Activated CD4-positive, alpha-beta T cell treated with anti-CD3 and anti-CD28 coated beads, Interleukin-2, amount 50 U/mL, for 4 hours (primary cell): ENCODE measurements at regions not wholly inside any gene's neighbourhood (a gene's known extent, or its start where the extent isn't known, plus 50 kb on each side); places are given as distances from the start of the nearest gene placed in this dataset.

Source experiments
- DNase-seq, 2 experiments: peaks; one replicate each; pipeline ENCODE4 v3.0.0-alpha.2; 2020

- DNase-seq, result no peak
Observed at GRCh38 chr16:9484426-9484825, 393.0 kb downstream of the HAPSTR1 start.

GRCh38 chr16:9484881-9485280, 393.4 kb downstream of the HAPSTR1 start:
- no peak for DNase-seq

GRCh38 chr16:9489835-9490467, 398.5 kb downstream of the HAPSTR1 start:
- DNase-seq, result no peak

- no peak for DNase-seq
Observed at GRCh38 chr16:9495824-9496223, 404.4 kb downstream of the HAPSTR1 start.

GRCh38 chr16:9497750-9498149, 406.3 kb downstream of the HAPSTR1 start:
- no peak for DNase-seq

DNA sequence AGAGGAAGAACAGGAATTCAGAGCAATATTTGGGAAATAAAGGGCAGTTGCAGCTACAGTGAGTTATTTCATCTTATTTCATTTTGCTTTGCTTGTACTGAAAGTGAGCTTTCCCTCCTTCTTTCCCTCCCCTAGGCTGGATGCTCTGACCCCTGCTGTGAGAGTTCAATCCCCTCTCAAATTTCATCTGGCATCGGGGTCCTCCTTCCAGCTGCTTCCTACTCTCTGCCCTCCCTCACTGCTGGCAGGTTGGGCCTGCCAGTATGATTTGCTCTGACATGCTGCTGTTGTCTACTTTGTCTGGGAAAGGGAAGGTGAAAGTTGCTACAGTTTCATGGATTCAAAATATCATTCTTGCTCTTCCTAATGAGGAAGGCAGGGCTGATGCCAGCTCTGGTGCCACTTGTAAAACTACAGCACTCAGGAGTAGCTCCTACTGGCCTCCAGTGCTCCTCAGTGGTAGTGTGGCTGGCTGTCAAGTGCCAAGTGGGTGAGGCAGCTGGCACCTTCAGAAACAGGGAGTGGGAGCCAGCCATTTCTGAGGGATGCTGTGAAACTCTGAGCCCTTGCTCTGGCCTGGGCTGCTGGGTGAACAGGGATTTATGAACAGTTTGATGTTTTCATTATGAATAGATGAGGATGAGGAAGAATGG, 408.6 kb downstream of the HAPSTR1 start:
- no peak for DNase-seq

DNA sequence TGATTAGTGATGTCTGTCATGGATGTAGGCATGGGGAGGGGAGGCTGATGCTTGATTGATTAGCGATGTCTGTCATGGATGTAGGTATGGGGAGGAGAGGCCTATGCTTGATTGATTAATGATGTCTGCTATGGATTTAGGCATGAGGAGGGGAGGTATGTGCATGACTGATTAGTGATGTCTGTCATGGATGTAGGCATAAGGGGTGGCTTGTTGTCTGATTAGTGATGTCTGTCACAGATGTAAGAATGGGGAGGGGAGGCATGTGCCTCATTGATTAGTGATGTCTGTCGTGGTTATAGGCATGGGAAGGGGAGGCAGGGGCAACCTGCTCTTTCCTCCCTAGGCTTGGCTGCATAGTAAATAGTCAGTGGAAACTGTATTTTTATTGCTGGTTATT, 409.4 kb downstream of the HAPSTR1 start:
- no peak for DNase-seq

- DNase-seq, result no peak
Observed at GRCh38 chr16:9503251-9503984, 412.0 kb downstream of the HAPSTR1 start.

DNA sequence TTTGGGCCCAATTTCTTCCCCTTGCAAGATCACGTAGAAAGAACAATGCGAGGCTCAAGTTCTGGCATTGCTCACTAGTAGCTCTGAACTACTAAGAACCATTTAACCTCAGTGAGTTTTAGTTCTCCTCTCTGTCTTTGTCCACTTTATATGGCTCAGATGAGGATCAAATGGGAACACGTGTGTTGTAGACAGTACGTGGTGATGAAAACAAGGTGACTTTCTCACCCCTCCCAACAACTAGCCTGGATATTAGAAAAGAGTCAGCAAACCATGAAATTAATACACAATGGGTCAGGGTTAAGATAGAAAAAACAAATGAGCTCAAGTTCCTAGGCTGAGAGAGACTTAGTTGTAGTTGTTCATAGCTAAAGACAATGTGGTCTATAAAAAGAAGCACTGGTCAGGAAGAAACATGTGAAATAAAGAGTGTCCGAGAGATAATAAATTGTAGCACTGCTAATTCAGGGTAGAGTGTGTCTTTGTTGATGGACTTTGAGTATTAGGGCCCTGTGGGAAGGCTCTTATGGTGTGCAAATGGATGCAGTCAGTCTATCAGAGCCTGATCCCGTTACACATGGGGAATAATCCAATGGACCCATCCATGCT, 417.0 kb downstream of the HAPSTR1 start:
- no peak for DNase-seq

DNA sequence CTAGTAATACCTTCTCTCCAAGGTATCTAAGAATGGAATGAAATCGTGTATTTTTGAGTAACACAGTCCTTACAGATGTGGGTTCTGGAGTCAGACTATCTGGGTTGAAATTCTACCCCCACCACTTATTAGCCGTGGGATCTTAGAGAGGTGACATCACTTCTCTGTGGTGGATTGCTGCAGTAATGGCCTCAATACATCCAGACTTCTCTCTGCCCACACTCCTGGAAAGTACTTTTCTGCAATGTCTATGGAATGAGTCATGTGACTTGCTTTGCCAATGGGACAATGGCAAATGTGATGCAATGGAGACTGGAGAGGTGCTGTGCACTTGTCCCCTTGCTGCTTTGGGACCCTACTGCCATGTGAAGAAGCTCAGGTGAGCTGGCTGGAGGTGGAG, 418.2 kb downstream of the HAPSTR1 start:
- no peak for DNase-seq

GRCh38 chr16:9511389-9511788, 419.9 kb downstream of the HAPSTR1 start:
- no peak for DNase-seq

- no peak for DNase-seq
Observed at GRCh38 chr16:9516444-9516843, 425.0 kb downstream of the HAPSTR1 start.

GRCh38 chr16:9518051-9518450, 426.6 kb downstream of the HAPSTR1 start:
- DNase-seq, result no peak

DNA sequence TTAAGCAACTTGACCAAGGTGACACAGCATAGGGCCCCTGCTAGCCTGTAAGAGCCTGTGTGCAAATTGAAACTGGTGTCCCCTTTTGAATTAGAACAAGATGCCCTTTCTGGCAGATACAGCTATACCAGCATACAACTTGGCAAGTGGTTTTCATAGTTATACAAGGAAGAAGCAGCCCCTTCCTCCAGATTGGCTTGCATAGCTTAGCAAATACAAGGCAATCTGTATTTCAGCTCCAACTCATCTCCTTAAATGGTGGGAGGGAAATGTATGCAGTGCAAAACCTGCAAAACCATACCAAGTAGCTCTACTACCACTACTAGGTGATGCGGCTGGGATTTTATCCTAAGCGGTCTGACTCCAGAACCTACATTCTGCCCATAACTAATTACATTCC, 427.1 kb downstream of the HAPSTR1 start:
- no peak for DNase-seq

GRCh38 chr16:9521749-9522370, 430.4 kb downstream of the HAPSTR1 start:
- DNase-seq, result no peak

GRCh38 chr16:9522614-9523013, 431.2 kb downstream of the HAPSTR1 start:
- DNase-seq, result no peak

- DNase-seq, result no peak
Observed at GRCh38 chr16:9523994-9524393, 432.6 kb downstream of the HAPSTR1 start.

- no peak for DNase-seq
Observed at GRCh38 chr16:9525037-9525436, 433.6 kb downstream of the HAPSTR1 start.

DNA sequence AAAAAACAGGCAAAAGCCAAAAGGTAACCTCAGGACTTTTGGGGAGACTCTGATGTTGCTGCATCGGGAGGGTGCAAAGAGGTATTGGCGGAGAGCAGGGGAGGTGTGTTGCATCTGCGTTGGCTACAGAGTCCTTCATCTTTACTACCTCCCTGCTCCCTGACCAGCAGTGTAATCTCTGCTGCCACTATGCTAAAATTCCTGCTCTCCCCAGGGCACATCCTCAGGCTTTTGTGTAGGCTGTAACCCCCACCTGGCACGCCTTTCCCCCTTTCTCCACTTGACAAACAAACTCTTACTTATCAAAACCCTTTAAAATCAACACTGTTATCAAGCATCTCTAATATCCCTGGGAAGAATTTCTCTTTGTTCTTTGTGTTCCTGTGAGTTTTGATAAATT, 435.3 kb downstream of the HAPSTR1 start:
- no peak for DNase-seq

GRCh38 chr16:9527976-9528375, 436.5 kb downstream of the HAPSTR1 start:
- DNase-seq, result no peak

DNA sequence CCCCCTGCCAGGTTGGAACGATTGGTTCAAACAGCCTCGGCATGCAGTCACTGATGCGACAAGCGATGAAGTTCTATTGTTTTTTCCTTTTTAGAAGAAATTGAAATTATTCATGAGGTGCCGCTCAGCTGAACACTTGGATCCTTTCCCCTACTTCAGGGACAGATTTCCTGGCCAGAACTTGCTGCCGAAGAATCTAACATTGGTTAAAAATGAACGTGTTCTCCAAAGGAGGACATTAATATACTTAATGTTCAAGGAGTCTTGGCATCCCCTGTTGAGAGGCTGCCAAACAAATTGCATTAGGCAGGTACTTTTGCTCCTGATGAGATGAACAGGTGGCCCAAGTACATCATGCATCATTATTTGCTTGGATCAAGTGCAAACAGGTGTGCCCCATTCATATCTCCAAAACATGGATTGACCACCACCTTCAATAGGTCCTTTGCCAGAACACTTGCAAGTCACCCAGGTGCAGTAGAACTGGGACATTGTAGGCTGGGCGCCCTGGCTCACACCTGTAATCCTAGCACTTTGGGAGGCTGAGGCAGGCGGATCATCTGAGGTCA, 437.2 kb downstream of the HAPSTR1 start:
- DNase-seq, result no peak

DNA sequence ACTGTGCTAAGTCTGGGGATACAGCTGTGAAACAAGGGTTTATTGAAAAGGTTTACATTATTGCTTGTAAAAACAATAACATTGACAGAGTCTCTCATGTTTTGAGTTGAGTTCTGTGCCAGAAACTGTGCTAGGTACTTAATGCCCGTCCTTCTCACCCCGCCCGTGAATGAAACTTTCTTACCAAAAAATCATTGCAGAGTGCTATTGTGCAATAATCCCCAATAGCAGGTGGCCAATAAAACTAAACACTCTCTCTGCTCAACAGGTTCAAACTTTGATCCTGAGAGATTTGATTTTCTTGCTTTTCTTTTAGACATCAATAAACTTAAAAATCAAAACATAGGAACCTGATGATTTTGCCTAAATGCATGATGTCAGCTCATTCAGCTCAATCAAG, 441.6 kb downstream of the HAPSTR1 start:
- DNase-seq, result no peak

GRCh38 chr16:9534759-9535158, 443.3 kb downstream of the HAPSTR1 start:
- DNase-seq, result no peak
